A673 (cell line): ENCODE measurements at regions not wholly inside any gene's neighbourhood (a gene's known extent, or its start where the extent isn't known, plus 50 kb on each side); places are given as distances from the start of the nearest gene placed in this dataset.
"Not testable (repeated sequence)": the region's sequence is repeated elsewhere in the genome, so short reads cannot be mapped to it uniquely, and the experiment has no call there.

Experiments used
- EZH2 ChIP-seq: fragments of 200-600 bp; sonication (generic); IDR thresholded peaks from 2 replicates; pipeline ENCODE4 v1.6.1; 2017; ENCODE audit warnings: borderline replicate concordance, low read depth, mild to moderate bottlenecking, mixed read lengths, antibody characterized with exemption, low read length; ENCODE audit not compliant: poor library complexity, severe bottlenecking
- TF ChIP-seq, protein P1 (sequence below): fragments of 300-800, 200-600 bp; sonication (generic); conservative IDR thresholded peaks from 2 replicates; pipeline ENCODE4 v1.5.1; 2017; ENCODE audit warnings: low read depth, mild to moderate bottlenecking, antibody characterized with exemption, low read length, moderate library complexity, mixed read lengths

DNA sequence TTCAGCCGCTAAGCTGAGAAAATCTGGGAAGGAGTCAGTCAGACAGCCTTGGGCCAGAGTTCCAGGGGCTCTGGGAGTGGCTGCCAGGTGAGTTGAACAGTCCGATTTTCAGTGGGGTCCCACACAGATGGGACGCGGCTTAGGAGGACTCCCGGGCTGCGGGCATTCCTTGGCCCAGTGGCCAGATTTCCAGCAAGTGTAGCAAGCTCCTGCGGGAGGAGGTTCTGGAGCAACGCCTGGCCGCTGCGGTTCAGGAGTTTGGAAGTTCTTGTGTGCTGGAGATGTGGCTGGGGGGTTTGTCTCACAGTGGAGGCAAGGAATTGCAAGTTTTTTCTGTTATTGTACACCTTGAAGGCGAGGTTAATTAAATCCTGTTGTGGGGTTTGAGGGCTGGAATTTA is 1020.1 kb upstream of the MANEA start:
- TF ChIP-seq, protein P1, sequence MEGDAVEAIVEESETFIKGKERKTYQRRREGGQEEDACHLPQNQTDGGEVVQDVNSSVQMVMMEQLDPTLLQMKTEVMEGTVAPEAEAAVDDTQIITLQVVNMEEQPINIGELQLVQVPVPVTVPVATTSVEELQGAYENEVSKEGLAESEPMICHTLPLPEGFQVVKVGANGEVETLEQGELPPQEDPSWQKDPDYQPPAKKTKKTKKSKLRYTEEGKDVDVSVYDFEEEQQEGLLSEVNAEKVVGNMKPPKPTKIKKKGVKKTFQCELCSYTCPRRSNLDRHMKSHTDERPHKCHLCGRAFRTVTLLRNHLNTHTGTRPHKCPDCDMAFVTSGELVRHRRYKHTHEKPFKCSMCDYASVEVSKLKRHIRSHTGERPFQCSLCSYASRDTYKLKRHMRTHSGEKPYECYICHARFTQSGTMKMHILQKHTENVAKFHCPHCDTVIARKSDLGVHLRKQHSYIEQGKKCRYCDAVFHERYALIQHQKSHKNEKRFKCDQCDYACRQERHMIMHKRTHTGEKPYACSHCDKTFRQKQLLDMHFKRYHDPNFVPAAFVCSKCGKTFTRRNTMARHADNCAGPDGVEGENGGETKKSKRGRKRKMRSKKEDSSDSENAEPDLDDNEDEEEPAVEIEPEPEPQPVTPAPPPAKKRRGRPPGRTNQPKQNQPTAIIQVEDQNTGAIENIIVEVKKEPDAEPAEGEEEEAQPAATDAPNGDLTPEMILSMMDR = not testable (repeated sequence)
- TF ChIP-seq EZH2 = not testable (repeated sequence)
